Fibroblast of skin of abdomen (primary cell): ENCODE measurements at regions not wholly inside any gene's neighbourhood (a gene's known extent, or its start where the extent isn't known, plus 50 kb on each side); places are given as distances from the start of the nearest gene placed in this dataset.
"Not testable (repeated sequence)": the region's sequence is repeated elsewhere in the genome, so short reads cannot be mapped to it uniquely, and the experiment has no call there.

Experiments
- DNase-seq: peaks from one replicate; pipeline ENCODE4 v3.0.0-alpha.2; 2013

DNA sequence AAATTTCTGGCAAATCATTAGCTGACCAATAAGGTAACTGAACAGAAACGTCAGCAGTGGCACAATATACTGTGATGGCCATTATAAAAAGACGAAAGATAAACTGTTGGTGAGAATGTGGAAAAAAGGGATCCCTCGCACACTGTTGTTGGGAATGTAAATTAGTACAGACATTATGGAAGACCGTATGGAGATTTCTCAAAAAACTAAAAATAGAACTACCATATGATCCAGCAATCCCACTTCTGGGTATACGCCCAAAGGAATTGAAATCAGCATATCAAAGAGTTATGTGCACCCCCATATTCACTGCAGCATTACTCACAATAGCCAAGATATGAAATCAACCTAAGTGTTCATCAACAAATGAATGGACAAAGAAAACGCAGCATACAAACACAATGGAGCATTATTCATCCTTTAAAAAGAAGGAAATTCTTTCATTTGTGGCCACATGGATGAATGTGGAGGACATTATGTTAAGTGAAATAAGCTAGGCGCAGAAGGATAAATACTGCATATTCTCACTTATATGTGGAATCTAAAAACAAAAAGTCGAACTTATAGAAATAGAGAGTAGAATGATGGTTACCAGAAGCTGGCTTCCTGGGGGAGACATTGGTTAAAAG is 257.7 kb downstream of the RHOU start:
- DNase-seq = no peak

DNA sequence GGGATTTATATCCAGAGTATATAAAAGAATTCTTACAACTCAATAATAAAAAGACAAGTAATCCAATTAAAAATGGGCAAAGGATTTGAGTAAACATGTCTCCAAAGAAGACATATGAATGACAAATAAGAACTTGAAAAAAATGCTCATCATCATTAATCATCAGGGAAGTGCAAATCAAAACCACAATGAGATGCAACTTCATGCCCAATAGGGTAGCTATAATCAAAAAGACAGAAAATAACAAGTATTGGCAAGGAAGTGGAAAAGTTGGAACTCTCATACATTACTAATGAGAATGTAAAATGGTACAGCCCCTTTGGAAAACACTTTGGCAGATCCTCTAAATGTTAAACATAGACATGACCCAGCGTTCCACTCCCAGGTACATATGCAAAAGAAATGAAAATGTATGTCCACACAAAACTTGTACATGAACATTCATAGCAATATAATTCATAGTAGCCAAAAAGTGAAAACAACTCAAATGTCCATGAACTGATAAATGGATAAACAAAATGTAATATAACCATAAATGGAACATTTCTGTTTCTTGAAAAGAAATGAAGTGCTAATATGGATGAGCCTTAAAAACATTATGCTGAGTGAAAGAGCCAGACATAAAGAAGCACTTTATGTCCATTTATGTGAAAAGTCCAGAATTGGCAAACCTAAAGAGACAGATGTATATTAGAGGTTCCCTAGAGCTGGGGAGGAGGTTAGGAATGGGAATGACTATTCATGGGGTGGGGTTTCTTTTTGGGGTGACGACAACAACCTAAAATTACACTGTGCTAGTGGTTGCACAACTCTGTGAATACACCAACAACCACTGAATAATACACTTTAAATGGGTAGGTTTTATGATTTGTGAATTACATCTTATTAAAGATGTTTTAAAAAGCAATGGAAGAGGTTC is 259.7 kb downstream of the RHOU start:
- DNase-seq = no peak

DNA sequence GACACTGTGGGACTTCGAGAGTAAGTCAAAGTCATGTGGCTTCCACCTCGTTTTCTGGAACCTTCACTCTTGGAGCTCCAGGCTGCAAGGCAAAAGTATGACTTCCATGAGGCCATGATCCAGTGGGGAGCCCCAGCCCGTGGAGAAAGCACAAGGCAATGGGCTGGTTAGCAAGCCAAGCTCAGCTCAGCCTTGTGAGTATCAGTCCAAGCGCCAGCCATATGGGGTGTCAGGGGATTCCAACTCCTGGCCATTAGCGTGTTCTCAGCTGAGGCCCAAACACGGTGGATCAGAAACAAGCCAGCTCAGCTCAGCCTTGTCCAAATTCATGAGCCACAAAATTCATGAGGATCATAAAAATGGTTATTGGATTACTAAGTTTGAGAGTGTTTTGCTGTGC is 261.0 kb downstream of the RHOU start:
- DNase-seq = no peak

DNA sequence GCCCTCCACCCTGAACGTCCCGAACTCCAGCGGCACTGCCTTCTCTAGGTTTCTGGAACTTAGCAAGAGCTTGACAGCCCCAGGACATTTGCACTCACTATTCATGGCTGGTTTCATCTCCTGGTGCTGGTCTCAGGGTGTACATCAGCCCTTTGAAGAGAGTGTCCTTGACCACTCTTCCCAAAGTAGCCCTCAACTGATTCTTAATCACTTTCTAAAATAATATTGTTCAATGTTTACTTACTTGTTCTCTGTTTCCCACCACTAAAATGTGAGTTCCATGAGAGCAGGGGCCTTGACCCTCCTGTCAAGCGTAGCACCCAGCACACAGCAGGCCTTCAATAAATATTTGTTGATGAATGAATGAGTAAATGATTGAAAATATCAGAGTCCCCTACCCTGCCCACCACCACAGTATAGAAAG is 262.5 kb downstream of the RHOU start:
- DNase-seq = no peak

DNA sequence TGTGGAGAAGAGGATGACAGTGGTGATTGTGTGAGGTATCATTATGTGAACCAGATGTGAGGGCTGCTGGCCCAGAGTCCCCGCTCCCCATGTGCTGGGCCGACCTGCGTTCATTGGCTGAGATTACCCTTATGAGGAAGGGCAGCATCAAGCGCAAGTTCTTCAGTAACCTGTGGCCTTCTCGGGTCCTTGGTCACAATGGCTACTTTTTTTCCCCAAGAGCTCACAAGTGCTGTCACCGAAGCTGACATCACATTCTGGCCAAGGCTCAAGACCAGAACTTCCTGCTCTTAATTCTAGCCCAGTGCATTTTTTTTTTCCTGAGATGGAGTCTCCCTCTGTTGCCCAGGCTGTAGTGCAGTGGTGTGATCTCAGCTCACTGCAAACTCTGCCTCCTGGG is 262.9 kb downstream of the RHOU start:
- no peak for DNase-seq

DNA sequence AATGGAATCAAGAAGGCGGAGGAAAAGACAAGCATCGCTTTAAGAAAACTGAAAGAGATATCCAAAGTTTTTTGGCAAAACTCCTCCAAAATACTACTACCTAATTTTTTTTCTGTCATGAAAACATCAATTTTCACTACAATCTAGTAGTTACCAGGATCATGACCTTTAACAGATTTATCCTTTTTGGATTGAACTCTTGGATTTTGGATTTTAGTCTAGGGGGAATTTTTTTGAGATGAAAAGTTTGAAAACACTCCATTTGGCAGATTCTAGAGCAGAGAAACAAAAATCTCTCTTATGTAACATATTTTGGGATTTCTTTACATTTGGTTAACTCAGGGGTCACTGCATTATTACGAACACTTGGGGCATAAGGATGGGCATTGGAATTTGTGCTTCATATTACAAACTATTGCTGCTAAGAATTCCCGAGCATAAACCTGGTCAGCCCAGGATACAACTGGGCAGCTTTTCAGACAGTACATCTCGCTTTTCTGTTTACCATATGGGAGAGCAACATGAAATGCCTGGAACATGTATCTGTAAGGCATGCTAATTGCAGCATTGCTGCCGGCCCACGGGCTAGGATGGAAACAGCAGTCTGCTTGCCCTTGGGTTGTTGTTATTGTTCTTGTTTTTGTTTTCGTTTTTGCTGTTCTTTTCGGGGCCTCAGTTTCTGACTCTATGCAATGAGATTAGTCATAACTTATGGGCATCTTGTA is 264.3 kb downstream of the RHOU start:
- DNase-seq = no peak

DNA sequence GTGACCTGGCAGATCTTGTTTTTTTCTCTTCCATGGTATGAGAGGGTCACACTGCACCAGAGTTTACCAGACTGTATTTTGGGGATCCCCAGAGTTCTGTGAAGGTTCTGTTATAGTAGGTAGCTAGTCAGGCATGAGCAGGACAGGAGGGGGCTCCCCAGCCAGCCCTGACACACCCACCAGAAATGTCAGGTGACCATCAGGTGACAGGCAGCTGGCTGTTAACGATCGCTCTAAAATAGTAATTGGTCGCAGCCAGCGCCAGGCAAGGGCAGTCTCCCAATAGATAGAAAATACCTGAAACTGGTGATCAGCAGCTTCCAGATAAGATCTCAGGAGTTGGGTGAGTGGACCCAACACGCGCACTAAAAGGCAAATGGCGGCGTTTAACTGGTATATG is 264.9 kb downstream of the RHOU start:
- no peak for DNase-seq

DNA sequence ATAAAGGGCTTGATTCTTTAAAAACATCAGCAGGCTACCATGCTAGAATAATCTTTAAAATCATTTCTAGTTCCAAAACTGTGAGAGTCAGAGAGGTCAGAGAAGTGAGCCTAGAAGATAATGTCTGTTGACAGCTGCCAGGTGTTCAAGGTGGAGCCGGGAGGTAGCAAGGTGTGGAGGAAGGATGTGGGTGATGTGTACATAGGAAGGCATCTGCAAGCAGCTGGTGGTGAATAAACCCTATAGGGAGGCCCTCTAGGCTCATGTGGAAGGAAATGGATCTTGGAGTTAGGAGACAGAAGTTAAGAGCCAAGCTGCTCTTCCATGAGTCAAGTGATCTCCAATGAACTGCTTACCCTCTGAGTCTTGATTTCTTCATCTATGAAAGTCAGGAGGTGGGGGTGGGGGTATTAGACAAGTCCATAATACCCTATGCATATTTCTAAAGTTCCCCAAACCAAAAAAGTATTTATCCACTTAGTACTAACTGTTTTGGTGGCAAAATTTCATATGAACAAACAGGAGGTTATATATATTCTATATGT is 266.3 kb downstream of the RHOU start:
- DNase-seq = no peak

DNA sequence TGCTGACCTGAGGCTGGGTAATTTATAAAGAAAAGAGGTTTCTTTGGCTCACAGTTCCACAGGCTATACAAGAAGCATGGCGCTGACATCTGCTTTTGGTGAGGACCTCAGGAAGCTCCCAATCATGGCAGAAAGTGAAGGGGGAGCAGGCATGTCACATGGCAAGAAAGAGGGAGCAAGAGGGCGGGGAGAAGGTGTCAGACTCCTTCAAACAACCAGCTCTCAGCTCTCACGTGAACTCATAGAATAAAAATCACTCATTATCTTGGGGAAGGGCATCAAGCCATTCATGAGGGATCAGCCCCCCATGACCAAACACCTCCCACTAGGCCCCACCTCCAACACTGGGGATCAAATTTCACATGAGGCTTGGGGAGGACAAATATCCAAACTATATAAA is 266.8 kb downstream of the RHOU start:
- no peak for DNase-seq

DNA sequence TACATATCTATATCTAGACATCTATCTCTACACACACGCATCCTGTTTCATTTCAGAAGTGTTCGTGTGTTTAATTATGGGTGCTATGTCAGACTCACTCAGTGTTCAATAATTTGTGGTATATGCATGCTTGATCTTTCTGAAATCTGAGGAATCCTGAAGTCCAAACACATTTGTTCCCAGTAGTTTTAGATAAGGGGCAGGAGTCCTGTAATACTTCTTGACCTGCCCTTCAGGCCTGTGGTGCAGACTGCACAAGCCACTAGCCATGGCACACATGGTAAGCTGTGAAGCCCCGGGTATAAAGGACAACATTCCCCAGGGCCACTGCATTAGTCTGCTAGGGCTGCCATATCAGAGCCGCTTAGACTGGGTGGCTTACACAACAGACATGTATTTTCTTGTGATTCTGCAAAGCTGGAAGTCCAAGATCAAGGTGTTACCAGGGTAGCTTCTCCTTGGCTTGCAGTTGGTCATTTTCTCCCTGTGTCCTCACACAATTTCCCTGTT is 267.2 kb downstream of the RHOU start:
- DNase-seq = no peak

DNA sequence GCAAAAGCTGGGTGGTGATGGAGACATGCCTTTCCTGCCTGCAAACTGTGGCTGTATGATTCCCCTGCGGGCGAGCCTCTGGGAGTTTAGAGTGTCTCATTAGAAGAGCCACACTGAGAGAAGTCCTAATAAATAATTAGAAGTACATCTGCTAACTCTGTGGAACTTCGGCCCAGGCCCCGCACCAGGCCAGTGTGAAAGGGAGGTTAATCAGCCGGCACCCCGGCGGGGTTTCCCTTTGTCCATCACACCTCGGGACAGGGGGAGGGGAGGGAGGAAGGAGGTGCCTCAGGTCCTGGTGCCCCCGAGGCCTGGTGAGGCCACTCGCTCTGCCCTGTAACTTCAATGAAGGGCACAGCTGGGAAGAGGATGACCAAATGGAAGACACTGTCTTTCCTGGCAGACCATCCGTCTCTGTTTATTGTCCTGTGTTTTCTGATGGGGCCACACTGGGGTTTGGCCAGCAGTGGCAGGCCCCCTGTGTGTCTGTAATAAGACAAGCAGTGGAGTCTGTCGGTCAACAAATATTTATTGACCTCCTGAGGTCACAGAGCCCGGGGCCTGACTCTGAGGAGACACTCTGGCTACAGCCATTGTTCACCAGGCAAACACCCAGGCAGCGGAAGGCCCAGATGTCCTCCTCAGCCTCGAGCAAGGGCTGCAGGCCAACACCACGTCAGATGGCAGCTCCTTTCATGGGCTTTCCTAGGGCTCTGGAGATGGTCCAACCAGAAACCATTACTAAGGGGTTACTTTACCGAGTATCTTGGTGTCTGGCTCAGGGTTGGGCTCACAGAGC is 267.5 kb upstream of the RAB4A start:
- DNase-seq = no peak

DNA sequence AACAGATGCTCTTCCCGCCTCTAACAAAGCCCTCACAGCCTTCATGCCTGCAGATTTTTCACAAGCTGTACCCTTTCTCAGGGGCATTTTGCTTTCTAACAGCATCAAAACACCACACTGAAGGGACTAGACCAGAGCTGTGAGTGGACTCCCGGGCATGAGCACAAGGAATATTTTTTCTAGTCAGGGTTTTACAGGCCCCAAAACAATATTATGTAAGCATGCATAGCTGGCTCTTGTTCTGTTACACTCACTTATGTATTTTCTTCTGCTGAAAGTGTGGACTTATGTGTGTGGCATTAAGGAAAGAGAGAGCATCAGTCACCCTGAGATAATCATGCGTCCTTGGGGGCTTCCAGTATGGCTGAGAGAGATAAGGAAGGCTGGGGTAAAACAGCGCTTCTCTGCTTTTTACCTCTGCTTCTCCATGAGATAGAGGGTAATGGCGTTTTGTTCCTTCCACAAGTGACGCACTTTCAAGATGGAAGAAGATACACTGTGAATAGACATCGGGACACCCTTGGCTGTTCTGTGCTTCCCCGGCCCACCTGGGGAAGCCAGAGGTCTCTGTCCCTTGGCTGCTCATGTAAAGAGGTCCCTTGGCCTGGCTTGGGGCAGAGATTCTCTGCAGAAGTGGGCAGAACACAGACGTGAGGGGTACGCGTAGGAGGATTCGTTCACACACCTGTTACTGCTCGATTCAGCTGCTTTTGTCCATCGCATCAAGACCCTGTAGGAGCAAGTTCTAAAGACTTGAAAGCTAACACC is 266.7 kb upstream of the RAB4A start:
- DNase-seq = no peak

DNA sequence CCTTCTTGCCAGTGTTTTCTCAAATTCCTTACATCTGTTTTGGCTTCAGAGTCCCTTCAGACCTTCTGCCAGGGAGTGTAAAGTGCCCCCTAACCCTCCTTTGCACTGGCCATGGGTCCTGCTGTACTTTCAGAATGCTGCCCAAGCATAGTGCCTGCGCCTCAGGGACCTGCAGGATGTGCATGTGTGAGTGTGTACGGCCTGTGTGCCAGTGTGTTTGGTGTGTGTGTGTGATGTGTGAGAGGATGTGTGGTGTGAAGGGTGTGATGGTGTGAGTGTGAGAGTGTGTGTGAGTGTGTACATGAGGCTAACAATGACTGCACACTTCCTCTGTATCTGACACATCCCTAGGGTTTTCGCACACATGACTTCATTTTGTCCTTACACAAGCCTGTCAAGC is 265.8 kb upstream of the RAB4A start:
- DNase-seq = no peak

DNA sequence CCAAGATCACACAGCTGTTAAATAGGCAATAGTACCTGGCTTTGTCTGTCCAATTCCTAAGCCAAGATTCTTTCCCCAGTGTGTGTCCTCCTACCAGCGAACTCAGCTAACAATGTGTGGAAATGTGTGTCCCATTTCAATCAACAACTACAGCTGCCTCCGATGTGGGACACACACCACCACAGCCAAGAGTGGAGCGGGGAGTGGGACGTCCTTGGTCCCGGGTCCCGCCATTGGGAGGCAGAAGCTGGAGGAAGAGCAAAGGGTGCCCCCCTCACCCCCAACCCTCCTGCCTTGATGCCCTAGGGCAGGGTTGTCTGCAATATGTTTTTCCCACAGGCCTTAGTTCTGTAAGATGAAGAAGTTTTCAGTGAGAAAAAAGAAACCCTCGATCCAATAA is 265.4 kb upstream of the RAB4A start:
- DNase-seq = no peak

DNA sequence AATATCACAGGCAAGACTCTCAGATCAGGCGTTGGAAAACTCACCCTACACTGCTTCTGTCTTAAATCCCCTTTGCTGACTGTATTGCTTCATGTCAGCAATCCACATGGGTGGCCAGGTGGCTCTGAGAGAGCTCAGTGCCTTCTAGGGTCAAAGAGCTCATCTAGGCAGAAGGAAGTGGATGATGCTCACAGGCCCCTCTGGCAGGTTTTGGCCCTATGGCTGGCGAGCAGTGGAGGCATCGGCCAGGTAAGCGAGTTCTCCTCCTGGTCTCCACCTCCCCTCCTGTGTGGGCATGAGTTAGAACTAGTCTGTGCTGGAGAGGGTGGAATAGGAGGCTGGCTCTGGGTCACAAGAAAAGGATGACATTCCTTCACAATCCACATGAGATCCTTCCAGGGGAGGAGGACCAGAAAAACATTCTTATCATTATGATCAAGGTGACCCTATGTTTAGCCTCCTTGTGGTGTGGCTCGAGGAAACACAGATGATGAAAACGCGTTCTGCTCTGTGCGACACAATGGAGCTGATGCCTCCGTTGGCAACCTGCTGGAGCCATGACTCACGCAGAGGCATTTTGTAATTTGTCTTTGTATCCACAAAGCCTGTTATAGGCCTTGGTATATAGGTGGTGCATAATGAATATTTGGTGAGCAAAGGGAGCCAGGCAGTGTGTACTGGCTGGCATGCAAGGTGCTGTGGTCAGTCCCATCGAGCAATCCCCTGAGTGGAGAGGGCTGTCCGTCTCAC is 264.6 kb upstream of the RAB4A start:
- DNase-seq = no peak

DNA sequence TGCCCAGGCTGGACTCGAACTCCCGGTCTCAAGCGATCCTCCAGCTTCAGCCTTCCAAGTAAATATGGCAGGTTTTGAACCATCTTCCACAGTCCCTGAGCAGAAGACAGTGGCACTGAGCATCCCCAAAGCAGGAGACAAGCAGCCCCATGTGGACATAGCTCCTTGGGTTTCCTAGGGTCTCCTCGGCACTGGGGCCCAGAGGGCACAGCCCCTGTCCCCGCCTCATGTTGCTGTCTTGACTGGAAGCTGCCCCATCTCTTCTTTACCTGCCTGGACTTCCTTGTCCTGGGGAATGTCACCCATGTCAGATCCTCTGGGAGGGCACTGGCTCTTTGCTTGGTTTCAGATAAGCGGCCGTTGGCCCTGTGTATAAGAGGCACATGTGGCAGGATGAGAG is 263.7 kb upstream of the RAB4A start:
- no peak for DNase-seq

DNA sequence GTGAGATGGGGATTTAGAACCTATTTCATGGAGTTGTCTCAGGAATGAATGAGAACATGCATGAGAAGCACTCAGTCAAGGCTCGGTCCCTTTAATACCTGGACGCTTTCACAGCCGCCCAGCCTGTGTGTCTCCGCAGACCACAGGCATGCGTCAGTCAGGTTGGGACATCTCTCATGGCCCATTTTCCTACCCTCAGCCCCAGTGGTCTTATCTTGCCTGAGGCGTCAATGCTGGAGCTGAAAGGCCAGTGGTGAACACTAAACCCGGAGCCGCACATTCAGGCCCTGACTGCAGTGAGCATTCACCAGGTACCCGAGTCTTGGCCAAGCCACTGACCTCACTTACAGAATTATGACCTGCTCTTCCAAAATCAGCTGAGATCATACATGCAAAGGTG is 263.2 kb upstream of the RAB4A start:
- no peak for DNase-seq

DNA sequence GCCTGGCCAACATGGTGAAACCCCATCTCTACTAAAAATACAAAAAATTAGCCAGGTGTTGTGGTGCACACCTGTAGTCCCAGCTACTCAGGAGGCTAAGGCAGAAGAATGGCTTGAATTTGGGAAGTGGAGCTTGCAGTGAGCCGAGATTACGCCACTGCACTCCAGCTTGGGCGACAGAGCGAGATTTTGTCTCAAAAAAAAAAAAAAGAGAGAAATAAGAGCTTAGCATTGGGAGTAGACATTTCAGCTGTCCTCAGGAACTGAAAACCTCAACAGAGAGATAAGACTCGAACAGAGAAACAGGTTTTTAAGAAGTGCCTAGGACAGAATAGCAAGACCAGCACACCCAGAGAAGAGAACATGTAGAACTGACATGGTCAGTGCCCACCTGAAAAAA is 262.6 kb upstream of the RAB4A start:
- not testable (repeated sequence) for DNase-seq

DNA sequence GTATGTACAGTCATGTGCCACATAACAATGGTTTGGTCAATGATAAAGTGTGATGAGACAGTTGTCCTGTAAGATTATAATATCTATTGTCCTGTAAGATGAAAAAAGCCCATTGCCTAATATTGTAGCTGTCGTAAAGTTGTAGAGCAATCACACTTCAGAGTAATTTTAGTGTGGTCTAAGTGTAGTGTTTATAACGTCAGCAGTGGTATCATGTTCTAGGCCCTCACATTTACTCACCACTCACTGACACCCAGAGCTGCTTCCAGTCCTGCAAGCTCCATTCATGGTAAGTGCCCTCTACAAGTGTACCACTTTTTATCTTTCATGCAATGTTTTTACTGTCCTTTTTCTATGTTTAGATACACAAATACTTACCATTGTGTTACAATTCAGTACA is 259.9 kb upstream of the RAB4A start:
- DNase-seq = no peak

DNA sequence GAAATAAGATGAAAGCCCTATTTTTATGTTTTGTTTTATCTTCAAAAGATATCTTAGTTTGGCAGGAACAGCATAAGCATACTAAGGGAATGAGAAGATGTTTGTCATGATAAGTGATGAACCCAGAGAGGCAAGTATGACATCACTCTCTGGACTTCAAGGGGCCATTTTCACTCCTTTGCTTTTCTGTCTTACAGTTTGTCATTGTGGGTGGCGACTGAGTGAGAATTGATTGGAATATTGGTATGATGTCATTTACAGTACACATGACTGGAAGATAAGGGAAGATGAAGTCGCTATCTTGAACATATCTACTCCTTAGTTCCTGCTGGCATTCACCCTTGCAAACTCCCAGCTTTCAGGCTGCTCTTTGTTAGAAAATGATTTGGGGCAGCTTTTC is 258.1 kb upstream of the RAB4A start:
- no peak for DNase-seq

DNA sequence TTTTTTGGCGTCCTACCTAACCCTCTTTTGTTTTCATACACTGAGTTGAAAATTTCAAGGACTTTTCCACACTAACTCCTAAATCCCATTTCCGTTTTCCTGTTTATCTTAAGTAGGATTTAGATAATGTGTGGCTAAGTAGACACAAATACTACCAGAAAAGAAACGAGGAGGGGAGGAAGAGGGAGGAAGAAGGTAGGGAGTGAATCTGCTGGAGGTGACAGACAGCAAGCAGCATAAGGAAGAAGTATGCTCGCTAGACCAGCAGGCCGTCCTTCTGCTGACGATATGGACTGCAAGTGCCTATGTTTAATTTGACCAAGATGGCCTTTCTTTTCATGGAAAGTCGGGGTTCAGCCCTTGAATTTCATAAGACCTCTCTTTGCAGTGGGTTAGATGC is 256.9 kb upstream of the RAB4A start:
- no peak for DNase-seq
